Ishikawa (cell line): ENCODE measurements at regions not wholly inside any gene's neighbourhood (a gene's known extent, or its start where the extent isn't known, plus 50 kb on each side); places are given as distances from the start of the nearest gene placed in this dataset.

Experiments
- CEBPB ChIP-seq: IDR thresholded peaks from 2 replicates; pipeline ENCODE4 v1.6.1; 2012
- CREB1 ChIP-seq: IDR thresholded peaks from 2 replicates; pipeline ENCODE4 v1.6.1; 2012; ENCODE audit warnings: low read depth
- EGR1 ChIP-seq: IDR thresholded peaks from 2 replicates; pipeline ENCODE4 v1.6.1; 2012
- EP300 ChIP-seq: IDR thresholded peaks from 2 replicates; pipeline ENCODE4 v1.6.1; 2012; ENCODE audit warnings: borderline replicate concordance
- FOXM1 ChIP-seq: IDR thresholded peaks from 2 replicates; pipeline ENCODE4 v1.6.1; 2012; ENCODE audit warnings: low read depth, borderline replicate concordance
- NFIC ChIP-seq: IDR thresholded peaks from 2 replicates; pipeline ENCODE4 v1.6.1; 2012
- RAD21 ChIP-seq: IDR thresholded peaks from 2 replicates; pipeline ENCODE4 v1.6.1; 2012; ENCODE audit warnings: low read depth
- TAF1 ChIP-seq: IDR thresholded peaks from 2 replicates; pipeline ENCODE4 v1.6.1; 2012; ENCODE audit warnings: low read depth, mild to moderate bottlenecking
- TCF12 ChIP-seq: IDR thresholded peaks from 2 replicates; pipeline ENCODE4 v1.6.1; 2012; ENCODE audit warnings: low read depth
- TEAD4 ChIP-seq: IDR thresholded peaks from 2 replicates; pipeline ENCODE4 v1.6.1; 2012
- YY1 ChIP-seq: IDR thresholded peaks from 2 replicates; pipeline ENCODE4 v1.6.1; 2012; ENCODE audit warnings: low read depth
- ZBTB7A ChIP-seq: IDR thresholded peaks from 2 replicates; pipeline ENCODE4 v1.6.1; 2012; ENCODE audit warnings: low read depth
- TF ChIP-seq, protein P1 (sequence below): IDR thresholded peaks from 2 replicates; pipeline ENCODE4 v1.6.1; 2012
- TF ChIP-seq, protein P2 (sequence below): IDR thresholded peaks from 2 replicates; pipeline ENCODE4 v1.6.1; 2012; ENCODE audit warnings: low read depth, mild to moderate bottlenecking
- TF ChIP-seq, protein P3 (sequence below): IDR thresholded peaks from 2 replicates; pipeline ENCODE4 v1.6.1; 2012

DNA sequence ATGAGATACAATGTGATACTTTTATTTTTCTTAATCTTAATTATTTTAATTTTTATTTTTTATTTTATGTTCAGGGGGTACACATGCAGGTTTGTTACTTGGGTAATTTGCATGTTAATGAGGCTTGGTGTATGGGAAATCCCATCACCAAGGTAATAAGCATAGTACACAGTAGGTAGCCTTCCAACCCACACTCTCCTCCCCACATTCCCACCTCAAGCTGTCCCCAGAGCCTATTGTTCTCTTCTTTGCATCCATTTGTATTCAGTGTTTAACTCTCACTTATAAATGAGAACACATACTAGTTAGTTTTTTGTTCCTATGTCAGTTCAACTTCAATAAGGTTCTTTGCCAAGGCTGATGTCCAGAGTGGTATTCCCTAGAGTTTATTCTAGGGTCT lies 1375.4 kb downstream of the NSUN3 start:
- TF ChIP-seq CREB1 (no peak), ZBTB7A (no peak), EGR1 (no peak), FOXM1 (no peak), YY1 (no peak), TEAD4 (no peak), TCF12 (no peak), EP300 (no peak), TAF1 (no peak)
- TF ChIP-seq, protein P1, sequence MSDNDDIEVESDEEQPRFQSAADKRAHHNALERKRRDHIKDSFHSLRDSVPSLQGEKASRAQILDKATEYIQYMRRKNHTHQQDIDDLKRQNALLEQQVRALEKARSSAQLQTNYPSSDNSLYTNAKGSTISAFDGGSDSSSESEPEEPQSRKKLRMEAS: no peak

DNA sequence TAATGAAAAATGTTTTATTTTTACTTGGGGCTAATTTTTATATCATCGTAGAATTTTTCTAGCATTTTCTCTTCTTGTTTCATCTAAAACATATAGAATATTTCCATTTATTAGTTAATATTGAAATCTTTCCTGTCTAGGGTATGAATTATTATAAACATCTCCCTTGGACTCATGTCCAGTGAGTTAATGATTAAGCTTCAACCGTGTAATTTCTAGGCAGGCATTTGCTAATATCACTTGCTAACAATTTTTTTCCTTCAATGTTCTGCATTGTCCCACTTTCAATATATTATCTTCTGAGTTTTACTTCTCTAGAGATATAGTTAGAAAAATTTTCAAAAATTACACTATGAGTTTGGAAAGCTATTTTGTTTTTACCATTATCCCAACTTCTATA lies 1371.6 kb upstream of the EPHA6 start:
- TF ChIP-seq EP300 (no peak), TEAD4 (no peak), ZBTB7A (no peak), EGR1 (no peak), TAF1 (no peak)
- TF ChIP-seq, protein P2, sequence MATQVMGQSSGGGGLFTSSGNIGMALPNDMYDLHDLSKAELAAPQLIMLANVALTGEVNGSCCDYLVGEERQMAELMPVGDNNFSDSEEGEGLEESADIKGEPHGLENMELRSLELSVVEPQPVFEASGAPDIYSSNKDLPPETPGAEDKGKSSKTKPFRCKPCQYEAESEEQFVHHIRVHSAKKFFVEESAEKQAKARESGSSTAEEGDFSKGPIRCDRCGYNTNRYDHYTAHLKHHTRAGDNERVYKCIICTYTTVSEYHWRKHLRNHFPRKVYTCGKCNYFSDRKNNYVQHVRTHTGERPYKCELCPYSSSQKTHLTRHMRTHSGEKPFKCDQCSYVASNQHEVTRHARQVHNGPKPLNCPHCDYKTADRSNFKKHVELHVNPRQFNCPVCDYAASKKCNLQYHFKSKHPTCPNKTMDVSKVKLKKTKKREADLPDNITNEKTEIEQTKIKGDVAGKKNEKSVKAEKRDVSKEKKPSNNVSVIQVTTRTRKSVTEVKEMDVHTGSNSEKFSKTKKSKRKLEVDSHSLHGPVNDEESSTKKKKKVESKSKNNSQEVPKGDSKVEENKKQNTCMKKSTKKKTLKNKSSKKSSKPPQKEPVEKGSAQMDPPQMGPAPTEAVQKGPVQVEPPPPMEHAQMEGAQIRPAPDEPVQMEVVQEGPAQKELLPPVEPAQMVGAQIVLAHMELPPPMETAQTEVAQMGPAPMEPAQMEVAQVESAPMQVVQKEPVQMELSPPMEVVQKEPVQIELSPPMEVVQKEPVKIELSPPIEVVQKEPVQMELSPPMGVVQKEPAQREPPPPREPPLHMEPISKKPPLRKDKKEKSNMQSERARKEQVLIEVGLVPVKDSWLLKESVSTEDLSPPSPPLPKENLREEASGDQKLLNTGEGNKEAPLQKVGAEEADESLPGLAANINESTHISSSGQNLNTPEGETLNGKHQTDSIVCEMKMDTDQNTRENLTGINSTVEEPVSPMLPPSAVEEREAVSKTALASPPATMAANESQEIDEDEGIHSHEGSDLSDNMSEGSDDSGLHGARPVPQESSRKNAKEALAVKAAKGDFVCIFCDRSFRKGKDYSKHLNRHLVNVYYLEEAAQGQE: no peak
- TF ChIP-seq, protein P3, sequence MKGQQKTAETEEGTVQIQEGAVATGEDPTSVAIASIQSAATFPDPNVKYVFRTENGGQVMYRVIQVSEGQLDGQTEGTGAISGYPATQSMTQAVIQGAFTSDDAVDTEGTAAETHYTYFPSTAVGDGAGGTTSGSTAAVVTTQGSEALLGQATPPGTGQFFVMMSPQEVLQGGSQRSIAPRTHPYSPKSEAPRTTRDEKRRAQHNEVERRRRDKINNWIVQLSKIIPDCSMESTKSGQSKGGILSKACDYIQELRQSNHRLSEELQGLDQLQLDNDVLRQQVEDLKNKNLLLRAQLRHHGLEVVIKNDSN: no peak

DNA sequence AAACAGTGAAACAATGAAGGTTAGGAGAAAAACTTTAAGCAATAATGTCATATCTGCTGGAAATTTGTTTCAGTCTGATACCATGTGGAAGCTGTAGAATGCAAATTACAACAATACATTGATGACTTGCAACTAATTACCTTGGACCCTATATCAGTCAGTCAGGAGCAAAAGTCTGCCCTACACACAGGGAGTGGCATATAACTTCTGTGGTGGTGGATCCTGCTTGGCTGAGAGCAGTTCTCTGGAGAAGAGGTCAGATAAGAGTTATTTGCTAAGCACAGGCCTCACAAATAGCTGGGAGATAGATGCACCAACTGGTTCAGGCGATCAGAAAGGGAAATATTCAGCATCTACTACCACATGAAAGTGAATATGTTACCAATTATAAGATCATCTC lies 1364.6 kb upstream of the EPHA6 start:
- no peak for TF ChIP-seq ZBTB7A
- TF ChIP-seq TAF1: no peak
- no peak for TF ChIP-seq YY1
- TF ChIP-seq FOXM1: no peak
- TF ChIP-seq TEAD4: no peak
- TF ChIP-seq, protein P2: no peak
- TF ChIP-seq TCF12: no peak
- TF ChIP-seq, protein P3: no peak
- TF ChIP-seq NFIC: no peak

DNA sequence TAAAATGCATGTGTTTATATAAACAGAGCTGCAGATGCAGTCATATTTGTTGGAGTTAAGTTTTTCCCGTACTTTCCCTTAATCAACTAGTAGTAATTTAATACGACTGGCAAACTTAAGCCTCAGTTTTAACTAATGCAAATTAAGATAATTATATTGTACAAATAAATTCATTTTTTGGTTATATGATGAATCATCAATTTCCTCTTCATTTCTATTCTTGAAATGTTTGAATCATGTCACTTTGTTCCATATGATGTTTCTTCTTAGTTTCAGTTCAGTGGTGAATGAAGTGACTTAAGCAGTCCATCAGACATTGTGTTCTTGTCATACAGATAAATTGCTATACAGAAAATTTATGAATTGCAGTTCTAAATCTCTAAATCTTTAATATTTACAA lies 1361.2 kb upstream of the EPHA6 start:
- TF ChIP-seq TCF12: no peak
- no peak for TF ChIP-seq CEBPB
- TF ChIP-seq, protein P3: no peak
- no peak for TF ChIP-seq CREB1
- TF ChIP-seq ZBTB7A: no peak
- TF ChIP-seq, protein P2: no peak
- no peak for TF ChIP-seq TAF1
- TF ChIP-seq RAD21: no peak
- no peak for TF ChIP-seq NFIC
- TF ChIP-seq EP300: no peak
- TF ChIP-seq FOXM1: no peak
- no peak for TF ChIP-seq YY1
- TF ChIP-seq, protein P1: no peak
- no peak for TF ChIP-seq TEAD4
- TF ChIP-seq EGR1: no peak
